Glomerular visceral epithelial cell (primary cell): ENCODE measurements at regions not wholly inside any gene's neighbourhood (a gene's known extent, or its start where the extent isn't known, plus 50 kb on each side); places are given as distances from the start of the nearest gene placed in this dataset.
A peak's percentile ranks its signal among the peaks of the same experiment; 100 is the strongest.
"Not testable (repeated sequence)": the region's sequence is repeated elsewhere in the genome, so short reads cannot be mapped to it uniquely, and the experiment has no call there.

Experiments
- DNase-seq: peaks from one replicate; pipeline ENCODE4 v3.0.0-alpha.2; 2016; ENCODE audit errors: extremely low spot score

- DNase-seq = no peak
These were observed 248.3 kb downstream of the PHF14 start for GRCh38 chr7:11221984-11222383.

GRCh38 chr7:11224535-11224934, 250.9 kb downstream of the PHF14 start:
- no peak for DNase-seq

- no peak for DNase-seq
These were observed 254.8 kb downstream of the PHF14 start for GRCh38 chr7:11228515-11228914.

- DNase-seq = no peak
These were observed 257.5 kb downstream of the PHF14 start for GRCh38 chr7:11231190-11231589.

GRCh38 chr7:11232462-11232861, 258.8 kb downstream of the PHF14 start:
- DNase-seq = no peak

GRCh38 chr7:11233871-11234270, 260.2 kb downstream of the PHF14 start:
- DNase-seq = no peak

- DNase-seq = no peak
These were observed 261.8 kb downstream of the PHF14 start for GRCh38 chr7:11235491-11235890.

GRCh38 chr7:11236680-11237079, 263.0 kb downstream of the PHF14 start:
- DNase-seq = no peak

GRCh38 chr7:11237742-11238141, 264.1 kb downstream of the PHF14 start:
- DNase-seq = peak; percentile 4

GRCh38 chr7:11239316-11239715, 265.6 kb downstream of the PHF14 start:
- DNase-seq = no peak

GRCh38 chr7:11243739-11244138, 270.1 kb downstream of the PHF14 start:
- no peak for DNase-seq

- DNase-seq = no peak
These were observed 270.5 kb downstream of the PHF14 start for GRCh38 chr7:11244149-11244548.

GRCh38 chr7:11247545-11247944, 273.9 kb downstream of the PHF14 start:
- no peak for DNase-seq

GRCh38 chr7:11251436-11251835, 277.8 kb downstream of the PHF14 start:
- no peak for DNase-seq

- DNase-seq = no peak
These were observed 278.4 kb downstream of the PHF14 start for GRCh38 chr7:11252011-11252607.

- no peak for DNase-seq
These were observed 279.1 kb downstream of the PHF14 start for GRCh38 chr7:11252705-11253272.

GRCh38 chr7:11256501-11256900, 282.8 kb downstream of the PHF14 start:
- DNase-seq = no peak

- DNase-seq = peak; percentile 57
These were observed 287.8 kb downstream of the PHF14 start for GRCh38 chr7:11261470-11261869.

- no peak for DNase-seq
These were observed 292.4 kb downstream of the PHF14 start for GRCh38 chr7:11266101-11266500.

- no peak for DNase-seq
These were observed 298.7 kb downstream of the PHF14 start for GRCh38 chr7:11272352-11272751.

GRCh38 chr7:11274074-11274473, 300.4 kb downstream of the PHF14 start:
- DNase-seq = no peak

GRCh38 chr7:11281953-11282352, 308.3 kb downstream of the PHF14 start:
- DNase-seq = no peak

GRCh38 chr7:11283584-11283983, 309.9 kb downstream of the PHF14 start:
- DNase-seq = not testable (repeated sequence)

GRCh38 chr7:11290863-11291262, 317.2 kb downstream of the PHF14 start:
- no peak for DNase-seq
